A549 (cell line): ENCODE measurements at regions not wholly inside any gene's neighbourhood (a gene's known extent, or its start where the extent isn't known, plus 50 kb on each side); places are given as distances from the start of the nearest gene placed in this dataset.

Experiments
- ATAC-seq, 2 experiments: fragments of 200-7000 bp in 1 of 2; fragments of >200 bp in 1 of 2; cut with Nextera tagmentation in 1 of 2; cut with Tn5 transposase in 1 of 2; 3 replicates each; pipeline versions ENCODE4 v1.8.0 to v1.9.1; 2018 to 2020; ENCODE audit warnings: mild to moderate bottlenecking in 1 of 2, moderate library complexity in 1 of 2
- CTCF ChIA-PET: fragments of 300-600 bp; sonication (Branson Sonifier 250); formaldehyde crosslinking; extraction: SDS; loops from one replicate; lab custom pipeline; 2021; ENCODE audit warnings: antibody characterized with exemption, inconsistent platforms; lab: Yijun Ruan, JAX
- POLR2A ChIA-PET: fragments of 350-600 bp; formaldehyde crosslinking; extraction: SDS; loops from one replicate; lab custom pipeline; 2021; ENCODE audit warnings: antibody characterized with exemption, inconsistent platforms; lab: Yijun Ruan, JAX
- DNase-seq, 2 experiments: peaks; one replicate each; pipeline versions ENCODE4 v3.0.0 to v3.0.0-alpha.2; 2011 to 2016; ENCODE audit warnings: low read depth in 1 of 2, low spot score in 1 of 2
- FAIRE-seq: peaks from 2 replicates; lab custom pipeline; 2011; peaks lifted over from hg19 to GRCh38; lab: Jason Lieb, UNC
- H3K27ac ChIP-seq, 2 experiments: fragments of >200 bp; sonication (Bioruptor Twin); formaldehyde crosslinking; 3 replicates each; pipeline ENCODE4 v1.5.1; 2016 to 2017
- H3K4me1 ChIP-seq: fragments of >200 bp; sonication (Bioruptor Twin); formaldehyde crosslinking; 3 replicates; pipeline ENCODE4 v1.6.1; 2016
- H3K4me2 ChIP-seq: fragments of >200 bp; sonication (Bioruptor Twin); formaldehyde crosslinking; 3 replicates; pipeline ENCODE4 v1.6.1; 2016
- H3K4me3 ChIP-seq: fragments of >200 bp; sonication (Bioruptor Twin); formaldehyde crosslinking; 3 replicates; pipeline ENCODE4 v1.5.1; 2016
- H3K9me3 ChIP-seq: fragments of >200 bp; sonication (Bioruptor Twin); formaldehyde crosslinking; 3 replicates; pipeline ENCODE4 v1.6.1; 2016
- ATOH8 ChIP-seq: fragments of 250-450 bp; sonication (Bioruptor Pico); IDR thresholded peaks from 2 replicates; pipeline ENCODE4 v1.5.0; 2020; ENCODE audit warnings: low read depth, mild to moderate bottlenecking, moderate library complexity
- CBX8 ChIP-seq: fragments of 200-600 bp; sonication (generic); IDR thresholded peaks from 2 replicates; pipeline ENCODE4 v1.6.1; 2016
- CHD4 ChIP-seq: fragments of 200-600 bp; sonication (generic); IDR thresholded peaks from 2 replicates; pipeline ENCODE4 v1.6.1; 2016; ENCODE audit warnings: antibody characterized with exemption, mild to moderate bottlenecking, borderline replicate concordance
- E2F6 ChIP-seq: IDR thresholded peaks from 2 replicates; pipeline ENCODE4 v1.6.1; 2012; ENCODE audit warnings: low read depth, borderline replicate concordance
- EHF ChIP-seq: fragments of 250-450 bp; sonication (Bioruptor Pico); IDR thresholded peaks from 2 replicates; pipeline ENCODE4 v1.5.0; 2020; ENCODE audit warnings: mild to moderate bottlenecking
- ELK1 ChIP-seq: fragments of 150-350 bp; IDR thresholded peaks from 2 replicates; pipeline ENCODE4 v1.6.1; 2014; ENCODE audit warnings: low read depth, mild to moderate bottlenecking, low read length
- FOSB ChIP-seq: fragments of 250-450 bp; sonication (Bioruptor Pico); IDR thresholded peaks from 2 replicates; pipeline ENCODE4 v1.5.0; 2020; ENCODE audit warnings: mild to moderate bottlenecking, moderate library complexity
- FOSL2 ChIP-seq, 2 experiments: fragments of 450-650 bp in 1 of 2; fragments of >200 bp in 1 of 2; sonication (Bioruptor Twin) in 1 of 2; formaldehyde crosslinking; IDR thresholded peaks; 2 replicates each; pipeline versions ENCODE4 v1.5.0 to v1.6.1; 2016 to 2020; ENCODE audit warnings: mild to moderate bottlenecking in 1 of 2, moderate library complexity in 1 of 2
- FOXS1 ChIP-seq: fragments of 250-450 bp; sonication (Bioruptor Pico); IDR thresholded peaks from 2 replicates; pipeline ENCODE4 v1.5.0; 2020; ENCODE audit warnings: mild to moderate bottlenecking, moderate library complexity
- GATA3 ChIP-seq: IDR thresholded peaks from 2 replicates; pipeline ENCODE4 v1.6.1; 2012; ENCODE audit warnings: borderline replicate concordance
- HMGXB4 ChIP-seq: fragments of 250-450 bp; sonication (Bioruptor Pico); IDR thresholded peaks from 2 replicates; pipeline ENCODE4 v1.5.0; 2021; ENCODE audit warnings: mild to moderate bottlenecking, moderate library complexity, borderline replicate concordance
- HOXB13 ChIP-seq: fragments of 250-450 bp; sonication (Bioruptor Pico); IDR thresholded peaks from 2 replicates; pipeline ENCODE4 v1.5.0; 2020; ENCODE audit warnings: low read depth, mild to moderate bottlenecking, moderate library complexity
- JUN ChIP-seq, 2 experiments: fragments of >200 bp; sonication (Bioruptor Twin); formaldehyde crosslinking; IDR thresholded peaks; 2 replicates in 1 of 2; 3 replicates in 1 of 2; pipeline ENCODE4 v1.6.1; 2016 to 2017
- MAFK ChIP-seq: fragments of 450-650 bp; IDR thresholded peaks from 2 replicates; pipeline ENCODE4 v1.6.1; 2014; ENCODE audit not compliant: partially characterized antibody
- MAX ChIP-seq: IDR thresholded peaks from 2 replicates; pipeline ENCODE4 v1.6.1; 2012
- MYC ChIP-seq: IDR thresholded peaks from 2 replicates; pipeline ENCODE4 v1.6.1; 2012; ENCODE audit warnings: mild to moderate bottlenecking, inconsistent platforms, low read length, improper control_type of control experiment, borderline replicate concordance
- NFE2L2 ChIP-seq: fragments of 150-350 bp; conservative IDR thresholded peaks from 2 replicates; pipeline ENCODE4 v1.6.1; 2014; ENCODE audit warnings: low read length
- NR3C1 ChIP-seq: fragments of >200 bp; sonication (Bioruptor Twin); formaldehyde crosslinking; IDR thresholded peaks from 3 replicates; pipeline ENCODE4 v1.6.1; 2017
- POLR2AphosphoS2 ChIP-seq: conservative IDR thresholded peaks from 2 replicates; pipeline ENCODE4 v1.6.1; 2012; ENCODE audit warnings: low read length, improper control_type of control experiment, inconsistent platforms
- REST ChIP-seq: fragments of 200-600 bp; sonication (generic); IDR thresholded peaks from 2 replicates; pipeline ENCODE4 v1.6.1; 2016; ENCODE audit warnings: antibody characterized with exemption, mild to moderate bottlenecking, moderate library complexity
- SMC3 ChIP-seq: fragments of >200 bp; sonication (Bioruptor Twin); formaldehyde crosslinking; IDR thresholded peaks from 3 replicates; pipeline ENCODE4 v1.6.1; 2018; ENCODE audit warnings: inconsistent platforms
- TP53 ChIP-seq: fragments of 250-450 bp; sonication (Bioruptor Pico); IDR thresholded peaks from 2 replicates; pipeline ENCODE4 v1.5.0; 2021; ENCODE audit warnings: mild to moderate bottlenecking, moderate library complexity
- ZFP36 ChIP-seq: fragments of 450-650 bp; IDR thresholded peaks from 2 replicates; pipeline ENCODE4 v1.6.1; 2014; ENCODE audit warnings: borderline replicate concordance; ENCODE audit not compliant: partially characterized antibody
- WGBS: methylation state at CpG from one replicate; pipeline ENCODE4 v1.1.6; 2017; ENCODE audit errors: missing lambda C conversion rate; 5-methylcytosine and 5-hydroxymethylcytosine counted together

- TF ChIP-seq REST, result no peak
- no peak for TF ChIP-seq HMGXB4 (CRISPR knock-in tag)
- no peak for TF ChIP-seq NFE2L2
- no peak for TF ChIP-seq HOXB13 (CRISPR knock-in tag)
- no peak for TF ChIP-seq TP53 (CRISPR knock-in tag)
- TF ChIP-seq POLR2AphosphoS2, result no peak
- no peak for TF ChIP-seq CBX8
- TF ChIP-seq ATOH8, result no peak
Measured at GRCh38 chr9:87813119-87813463, 69.6 kb upstream of the SPATA31E1 start (continued).

GRCh38 chr9:87816036-87816435 is 66.6 kb upstream of the SPATA31E1 start:
- ATAC-seq, result no peak
- DNase-seq, result no peak
- H3K4me2 ChIP-seq, result no peak overlapping the region
- ChIA-PET POLR2A (no interaction called here), CTCF (interaction anchor here (1.3 to 23.9 kb wide), 4 partner anchors 11 to 1382 kb away, joined by 4 to 473 read pairs (median 77); no protein-coding TSS in a partner anchor)
- 0 out of 3 replicates have a peak, but pooled peaks cover 4% of the 10 kb centered on the region for H3K4me1 ChIP-seq
- 0% methylated on average over 2 of the region's 2 CpGs for WGBS
- no peak for TF ChIP-seq MAFK
- TF ChIP-seq SMC3, result no peak
- no peak overlapping the region for H3K4me3 ChIP-seq
- no peak overlapping the region for H3K27ac ChIP-seq
- H3K9me3 ChIP-seq, result no peaks in the 10 kb centered on the region
- FAIRE-seq, result no peak

- DNase-seq (no peak), ATAC-seq (no peak)
- CTCF ChIA-PET, result interaction anchor here (23.9 kb wide), 1 partner anchor 138 kb away, joined by 473 read pairs; no protein-coding TSS in a partner anchor
- 91% methylated on average over 3 of the region's 3 CpGs for WGBS
- Histone ChIP-seq H3K9me3 (no peaks in the 10 kb centered on the region), H3K4me2 (no peak overlapping the region), H3K4me3 (no peak overlapping the region)
- TF ChIP-seq HOXB13 (CRISPR knock-in tag) (no peak), CHD4 (no peak), JUN (IDR thresholded peaks at IDR 0.05) (no peak), FOSB (CRISPR knock-in tag) (no peak)
- TF ChIP-seq, all 56 proteins: peak for 0
- H3K27ac ChIP-seq, result no peak overlapping the region
- no peaks in the 10 kb centered on the region for H3K4me1 ChIP-seq
- POLR2A ChIA-PET, result no interaction called here
- FAIRE-seq, result no peak
Measured at GRCh38 chr9:87818308-87818707, 64.4 kb upstream of the SPATA31E1 start.

- CTCF ChIA-PET, result interaction anchor here (2.2 kb wide), 1 partner anchor 11 kb away, joined by 7 read pairs; no protein-coding TSS in a partner anchor
Measured at GRCh38 chr9:87824216-87824875, 58.3 kb upstream of the SPATA31E1 start.

More at GRCh38 chr9:87824216-87824875, 58.3 kb upstream of the SPATA31E1 start:
- DNase-seq, result no peak
- TF ChIP-seq EHF (CRISPR knock-in tag) (no peak), GATA3 (no peak), NR3C1 (no peak), MYC (no peak), MAX (no peak), NFE2L2 (no peak), FOXS1 (no peak), POLR2AphosphoS2 (no peak), ELK1 (no peak), E2F6 (no peak), ZFP36 (no peak), FOSL2 (IDR thresholded peaks at IDR 0.05) (no peak), FOSL2 (CRISPR knock-in tag; IDR thresholded peaks at IDR 0.05) (no peak)
- no peak for FAIRE-seq
- Histone ChIP-seq H3K4me1 (no peaks in the 10 kb centered on the region), H3K4me2 (no peak overlapping the region), H3K9me3 (no peaks in the 10 kb centered on the region), H3K4me3 (no peak overlapping the region), H3K27ac (no peak overlapping the region)
- 91% methylated on average over 20 of the region's 31 CpGs for WGBS
- POLR2A ChIA-PET, result no interaction called here
- ATAC-seq, result no peak
